SK-MEL-5 (cell line): ENCODE measurements at regions not wholly inside any gene's neighbourhood (a gene's known extent, or its start where the extent isn't known, plus 50 kb on each side); places are given as distances from the start of the nearest gene placed in this dataset.

Experiments
- DNase-seq: peaks from one replicate; pipeline ENCODE4 v3.0.0-alpha.2; 2016; ENCODE audit warnings: low read depth, low spot score
- in situ Hi-C: cut with HindIII; loops from 2 replicates; pipeline ENCODE4 v1.10.0; 2016; ENCODE audit warnings: low sequenced_read_pairs, high pct_unique_total_duplicates, low pct_unique_long_range_greater_than_20kb

GRCh38 chr2:23131066-23131575, 253.9 kb upstream of the KLHL29 start:
- no peak for DNase-seq
- in situ Hi-C loops, result no loop called here

- in situ Hi-C loops, result no loop called here
- DNase-seq, result no peak
These were observed 253.0 kb upstream of the KLHL29 start for GRCh38 chr2:23132000-23132399.

- no peak for DNase-seq
- in situ Hi-C loops, result no loop called here
These were observed 252.0 kb upstream of the KLHL29 start for GRCh38 chr2:23132823-23133595.

GRCh38 chr2:23134726-23135125, 250.3 kb upstream of the KLHL29 start:
- in situ Hi-C loops, result no loop called here
- DNase-seq, result no peak

GRCh38 chr2:23135481-23136100, 249.4 kb upstream of the KLHL29 start:
- in situ Hi-C loops, result no loop called here
- DNase-seq, result no peak

- DNase-seq, result peak; percentile 7
- in situ Hi-C loops, result no loop called here
These were observed 247.8 kb upstream of the KLHL29 start for GRCh38 chr2:23137166-23137565.

- in situ Hi-C loops, result no loop called here
- no peak for DNase-seq
These were observed 246.3 kb upstream of the KLHL29 start for GRCh38 chr2:23138701-23139100.

GRCh38 chr2:23145460-23145859, 239.5 kb upstream of the KLHL29 start:
- in situ Hi-C loops, result no loop called here
- DNase-seq, result no peak

GRCh38 chr2:23146011-23146410, 239.0 kb upstream of the KLHL29 start:
- DNase-seq, result no peak
- in situ Hi-C loops, result no loop called here

GRCh38 chr2:23148342-23148741, 236.6 kb upstream of the KLHL29 start:
- in situ Hi-C loops, result no loop called here

GRCh38 chr2:23149777-23150176, 235.2 kb upstream of the KLHL29 start:
- DNase-seq, result no peak
- in situ Hi-C loops, result no loop called here

More at GRCh38 chr2:23148342-23148741, 236.6 kb upstream of the KLHL29 start:
- DNase-seq, result no peak

GRCh38 chr2:23153484-23153883, 231.5 kb upstream of the KLHL29 start:
- no peak for DNase-seq
- in situ Hi-C loops, result no loop called here

- in situ Hi-C loops, result no loop called here
These were observed 230.0 kb upstream of the KLHL29 start for GRCh38 chr2:23155022-23155421.

GRCh38 chr2:23157812-23158211, 227.2 kb upstream of the KLHL29 start:
- in situ Hi-C loops, result no loop called here
- DNase-seq, result no peak

More at GRCh38 chr2:23155022-23155421, 230.0 kb upstream of the KLHL29 start:
- DNase-seq, result no peak

- in situ Hi-C loops, result no loop called here
- no peak for DNase-seq
These were observed 226.7 kb upstream of the KLHL29 start for GRCh38 chr2:23158306-23158705.

- no peak for DNase-seq
These were observed 225.1 kb upstream of the KLHL29 start for GRCh38 chr2:23159746-23160405.

GRCh38 chr2:23164173-23164572, 220.8 kb upstream of the KLHL29 start:
- in situ Hi-C loops, result no loop called here

More at GRCh38 chr2:23159746-23160405, 225.1 kb upstream of the KLHL29 start:
- in situ Hi-C loops, result no loop called here

GRCh38 chr2:23169896-23170295, 215.1 kb upstream of the KLHL29 start:
- DNase-seq, result no peak
- in situ Hi-C loops, result no loop called here

More at GRCh38 chr2:23164173-23164572, 220.8 kb upstream of the KLHL29 start:
- DNase-seq, result no peak
